Liver (tissue), 8 donors: ENCODE measurements at regions not wholly inside any gene's neighbourhood (a gene's known extent, or its start where the extent isn't known, plus 50 kb on each side); places are given as distances from the start of the nearest gene placed in this dataset.

ENCODE experiments used
- DNase-seq: peaks from one replicate; pipeline ENCODE4 v3.0.0-alpha.2; 2017; ENCODE audit warnings: low spot score
- H3K27ac ChIP-seq, 2 donors: one replicate each; pipeline ENCODE4 v1.7.0; 2013; ENCODE audit warnings: inconsistent platforms in 2 of 2, low read length in 2 of 2, control low read depth in 1 of 2, low read depth in 1 of 2, mild to moderate bottlenecking in 1 of 2
- H3K27me3 ChIP-seq, 4 donors: one replicate each; pipeline versions ENCODE4 v1.6.1 to v1.7.0; 2013; ENCODE audit warnings: low read length in 3 of 4, inconsistent platforms in 1 of 4, mild to moderate bottlenecking in 1 of 4, moderate library complexity in 1 of 4; ENCODE audit not compliant: control insufficient read depth in 4 of 4, insufficient read depth in 4 of 4
- H3K36me3 ChIP-seq, 4 donors: one replicate each; pipeline versions ENCODE4 v1.6.1 to v1.7.0; 2013; ENCODE audit warnings: low read length in 3 of 4, mild to moderate bottlenecking in 3 of 4, low read depth in 1 of 4, moderate library complexity in 1 of 4; ENCODE audit not compliant: control insufficient read depth in 4 of 4, insufficient read depth in 3 of 4
- H3K4me1 ChIP-seq, 4 donors: one replicate each; pipeline versions ENCODE4 v1.6.1 to v1.7.0; 2013; ENCODE audit warnings: low read length in 3 of 4, mild to moderate bottlenecking in 3 of 4, moderate library complexity in 1 of 4; ENCODE audit not compliant: control insufficient read depth in 4 of 4, insufficient read depth in 4 of 4
- H3K4me3 ChIP-seq, 3 donors: one replicate each; pipeline versions ENCODE4 v1.6.1 to v1.7.0; 2013; ENCODE audit warnings: low read length in 3 of 3, control low read depth in 1 of 3, low read depth in 1 of 3, mild to moderate bottlenecking in 1 of 3
- H3K9ac ChIP-seq, 2 donors: one replicate each; pipeline ENCODE4 v1.7.0; 2013; ENCODE audit warnings: low read length in 2 of 2, mild to moderate bottlenecking in 2 of 2, moderate library complexity in 2 of 2, control low read depth in 1 of 2, low read depth in 1 of 2
- H3K9me3 ChIP-seq, 4 donors: one replicate each; pipeline versions ENCODE4 v1.6.1 to v1.7.0; 2013; ENCODE audit warnings: low read length in 3 of 4; ENCODE audit not compliant: control insufficient read depth in 4 of 4
- EGR1 ChIP-seq, 2 donors: IDR thresholded peaks; 2 replicates each; pipeline ENCODE4 v1.6.1; 2016 to 2018; ENCODE audit warnings: antibody characterized with exemption in 2 of 2, low read depth in 2 of 2
- FOXA1 ChIP-seq: IDR thresholded peaks from 2 replicates; pipeline ENCODE4 v1.6.1; 2016; ENCODE audit warnings: antibody characterized with exemption
- FOXA2 ChIP-seq: IDR thresholded peaks from 2 replicates; pipeline ENCODE4 v1.6.1; 2016; ENCODE audit warnings: antibody characterized with exemption
- GABPA ChIP-seq, 2 donors: IDR thresholded peaks in 1 of 2; conservative IDR thresholded peaks in 1 of 2; 2 replicates each; pipeline ENCODE4 v1.6.1; 2016; ENCODE audit warnings: antibody characterized with exemption in 2 of 2, mild to moderate bottlenecking in 1 of 2, moderate library complexity in 1 of 2
- HNF4A ChIP-seq, 2 donors: conservative IDR thresholded peaks; 2 replicates each; pipeline ENCODE4 v1.6.1; 2016; ENCODE audit warnings: antibody characterized with exemption in 2 of 2, mild to moderate bottlenecking in 2 of 2
- HNF4G ChIP-seq: IDR thresholded peaks from 2 replicates; pipeline ENCODE4 v1.6.1; 2016; ENCODE audit warnings: antibody characterized with exemption
- JUND ChIP-seq, 2 donors: IDR thresholded peaks; 2 replicates each; pipeline ENCODE4 v1.6.1; 2016; ENCODE audit warnings: antibody characterized with exemption in 2 of 2
- NR2F2 ChIP-seq: IDR thresholded peaks from 2 replicates; pipeline ENCODE4 v1.6.1; 2016; ENCODE audit warnings: antibody characterized with exemption
- RAD21 ChIP-seq, 2 donors: IDR thresholded peaks; 2 replicates each; pipeline ENCODE4 v1.6.1; 2016; ENCODE audit warnings: antibody characterized with exemption in 2 of 2, mild to moderate bottlenecking in 2 of 2
- RXRA ChIP-seq, 2 donors: IDR thresholded peaks; 2 replicates each; pipeline ENCODE4 v1.6.1; 2017 to 2018; ENCODE audit warnings: antibody characterized with exemption in 2 of 2, mild to moderate bottlenecking in 1 of 2
- SP1 ChIP-seq: IDR thresholded peaks from 2 replicates; pipeline ENCODE4 v1.6.1; 2018; ENCODE audit warnings: antibody characterized with exemption, mild to moderate bottlenecking
- TAF1 ChIP-seq: conservative IDR thresholded peaks from 2 replicates; pipeline ENCODE4 v1.6.1; 2016; ENCODE audit warnings: antibody characterized with exemption, mild to moderate bottlenecking
- YY1 ChIP-seq: IDR thresholded peaks from 2 replicates; pipeline ENCODE4 v1.6.1; 2016; ENCODE audit warnings: antibody characterized with exemption, mild to moderate bottlenecking
- WGBS: extraction: QIAGEN DNeasy Blood & Tissue Kit; methylation state at CpG from one replicate; pipeline ENCODE4 v1.1.7; 2013; 5-methylcytosine and 5-hydroxymethylcytosine counted together
- TF ChIP-seq, protein P1 (sequence below): fragments of 150-350 bp; IDR thresholded peaks from 2 replicates; pipeline ENCODE4 v1.5.1; 2017; ENCODE audit warnings: improper control_type of control experiment, low read depth, low read length; ENCODE audit not compliant: missing input control
- TF ChIP-seq, protein P2 (sequence below): IDR thresholded peaks from 2 replicates; pipeline ENCODE4 v1.6.1; 2016; ENCODE audit warnings: antibody characterized with exemption
- TF ChIP-seq, protein P3 (sequence below): IDR thresholded peaks from 2 replicates; pipeline ENCODE4 v1.6.1; 2016; ENCODE audit warnings: antibody characterized with exemption, mild to moderate bottlenecking
- TF ChIP-seq, protein P4 (sequence below): IDR thresholded peaks from 2 replicates; pipeline ENCODE4 v1.6.1; 2016; ENCODE audit warnings: antibody characterized with exemption
- TF ChIP-seq, protein P5 (sequence below): IDR thresholded peaks from 2 replicates; pipeline ENCODE4 v1.6.1; 2016; ENCODE audit warnings: antibody characterized with exemption
- donor health status: healthy.
- donor health status: healthy.
- donor health status: healthy.
- donor health status: healthy.
- donor health status: healthy.

DNA sequence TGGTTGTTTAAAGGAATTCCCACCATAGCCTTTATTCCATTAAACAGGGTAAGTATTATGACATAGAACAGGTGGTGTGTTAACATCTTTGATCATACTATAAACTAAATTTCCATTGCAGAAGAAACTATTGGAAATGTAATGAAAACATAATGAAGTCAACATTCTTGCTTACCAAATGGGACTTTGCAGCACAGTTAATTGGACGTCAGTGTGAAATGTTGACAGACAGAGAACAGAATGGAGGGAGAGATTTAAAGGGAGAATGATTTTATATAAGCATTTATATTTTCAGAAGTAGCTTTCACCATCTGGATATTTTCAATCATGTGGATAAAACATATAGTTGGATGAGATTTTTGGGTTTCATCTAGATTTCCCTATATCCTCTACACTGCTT is 311.3 kb downstream of the TUSC1 start:
- no peak overlapping the region for H3K27ac ChIP-seq
- 62% methylated on average over 1 of the region's 1 CpG for WGBS
- TF ChIP-seq, protein P1, sequence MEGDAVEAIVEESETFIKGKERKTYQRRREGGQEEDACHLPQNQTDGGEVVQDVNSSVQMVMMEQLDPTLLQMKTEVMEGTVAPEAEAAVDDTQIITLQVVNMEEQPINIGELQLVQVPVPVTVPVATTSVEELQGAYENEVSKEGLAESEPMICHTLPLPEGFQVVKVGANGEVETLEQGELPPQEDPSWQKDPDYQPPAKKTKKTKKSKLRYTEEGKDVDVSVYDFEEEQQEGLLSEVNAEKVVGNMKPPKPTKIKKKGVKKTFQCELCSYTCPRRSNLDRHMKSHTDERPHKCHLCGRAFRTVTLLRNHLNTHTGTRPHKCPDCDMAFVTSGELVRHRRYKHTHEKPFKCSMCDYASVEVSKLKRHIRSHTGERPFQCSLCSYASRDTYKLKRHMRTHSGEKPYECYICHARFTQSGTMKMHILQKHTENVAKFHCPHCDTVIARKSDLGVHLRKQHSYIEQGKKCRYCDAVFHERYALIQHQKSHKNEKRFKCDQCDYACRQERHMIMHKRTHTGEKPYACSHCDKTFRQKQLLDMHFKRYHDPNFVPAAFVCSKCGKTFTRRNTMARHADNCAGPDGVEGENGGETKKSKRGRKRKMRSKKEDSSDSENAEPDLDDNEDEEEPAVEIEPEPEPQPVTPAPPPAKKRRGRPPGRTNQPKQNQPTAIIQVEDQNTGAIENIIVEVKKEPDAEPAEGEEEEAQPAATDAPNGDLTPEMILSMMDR: no peak
- TF ChIP-seq, protein P2, sequence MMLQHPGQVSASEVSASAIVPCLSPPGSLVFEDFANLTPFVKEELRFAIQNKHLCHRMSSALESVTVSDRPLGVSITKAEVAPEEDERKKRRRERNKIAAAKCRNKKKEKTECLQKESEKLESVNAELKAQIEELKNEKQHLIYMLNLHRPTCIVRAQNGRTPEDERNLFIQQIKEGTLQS: no peak
- TF ChIP-seq, protein P3, sequence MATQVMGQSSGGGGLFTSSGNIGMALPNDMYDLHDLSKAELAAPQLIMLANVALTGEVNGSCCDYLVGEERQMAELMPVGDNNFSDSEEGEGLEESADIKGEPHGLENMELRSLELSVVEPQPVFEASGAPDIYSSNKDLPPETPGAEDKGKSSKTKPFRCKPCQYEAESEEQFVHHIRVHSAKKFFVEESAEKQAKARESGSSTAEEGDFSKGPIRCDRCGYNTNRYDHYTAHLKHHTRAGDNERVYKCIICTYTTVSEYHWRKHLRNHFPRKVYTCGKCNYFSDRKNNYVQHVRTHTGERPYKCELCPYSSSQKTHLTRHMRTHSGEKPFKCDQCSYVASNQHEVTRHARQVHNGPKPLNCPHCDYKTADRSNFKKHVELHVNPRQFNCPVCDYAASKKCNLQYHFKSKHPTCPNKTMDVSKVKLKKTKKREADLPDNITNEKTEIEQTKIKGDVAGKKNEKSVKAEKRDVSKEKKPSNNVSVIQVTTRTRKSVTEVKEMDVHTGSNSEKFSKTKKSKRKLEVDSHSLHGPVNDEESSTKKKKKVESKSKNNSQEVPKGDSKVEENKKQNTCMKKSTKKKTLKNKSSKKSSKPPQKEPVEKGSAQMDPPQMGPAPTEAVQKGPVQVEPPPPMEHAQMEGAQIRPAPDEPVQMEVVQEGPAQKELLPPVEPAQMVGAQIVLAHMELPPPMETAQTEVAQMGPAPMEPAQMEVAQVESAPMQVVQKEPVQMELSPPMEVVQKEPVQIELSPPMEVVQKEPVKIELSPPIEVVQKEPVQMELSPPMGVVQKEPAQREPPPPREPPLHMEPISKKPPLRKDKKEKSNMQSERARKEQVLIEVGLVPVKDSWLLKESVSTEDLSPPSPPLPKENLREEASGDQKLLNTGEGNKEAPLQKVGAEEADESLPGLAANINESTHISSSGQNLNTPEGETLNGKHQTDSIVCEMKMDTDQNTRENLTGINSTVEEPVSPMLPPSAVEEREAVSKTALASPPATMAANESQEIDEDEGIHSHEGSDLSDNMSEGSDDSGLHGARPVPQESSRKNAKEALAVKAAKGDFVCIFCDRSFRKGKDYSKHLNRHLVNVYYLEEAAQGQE: no peak
- TF ChIP-seq, protein P4, sequence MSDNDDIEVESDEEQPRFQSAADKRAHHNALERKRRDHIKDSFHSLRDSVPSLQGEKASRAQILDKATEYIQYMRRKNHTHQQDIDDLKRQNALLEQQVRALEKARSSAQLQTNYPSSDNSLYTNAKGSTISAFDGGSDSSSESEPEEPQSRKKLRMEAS: no peak
- TF ChIP-seq, protein P5, sequence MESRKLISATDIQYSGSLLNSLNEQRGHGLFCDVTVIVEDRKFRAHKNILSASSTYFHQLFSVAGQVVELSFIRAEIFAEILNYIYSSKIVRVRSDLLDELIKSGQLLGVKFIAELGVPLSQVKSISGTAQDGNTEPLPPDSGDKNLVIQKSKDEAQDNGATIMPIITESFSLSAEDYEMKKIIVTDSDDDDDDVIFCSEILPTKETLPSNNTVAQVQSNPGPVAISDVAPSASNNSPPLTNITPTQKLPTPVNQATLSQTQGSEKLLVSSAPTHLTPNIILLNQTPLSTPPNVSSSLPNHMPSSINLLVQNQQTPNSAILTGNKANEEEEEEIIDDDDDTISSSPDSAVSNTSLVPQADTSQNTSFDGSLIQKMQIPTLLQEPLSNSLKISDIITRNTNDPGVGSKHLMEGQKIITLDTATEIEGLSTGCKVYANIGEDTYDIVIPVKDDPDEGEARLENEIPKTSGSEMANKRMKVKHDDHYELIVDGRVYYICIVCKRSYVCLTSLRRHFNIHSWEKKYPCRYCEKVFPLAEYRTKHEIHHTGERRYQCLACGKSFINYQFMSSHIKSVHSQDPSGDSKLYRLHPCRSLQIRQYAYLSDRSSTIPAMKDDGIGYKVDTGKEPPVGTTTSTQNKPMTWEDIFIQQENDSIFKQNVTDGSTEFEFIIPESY: no peak
- TF ChIP-seq GABPA (IDR thresholded peaks at IDR 0.05 in 1 of 2, conservative IDR thresholded peaks at IDR 0.05 in 1 of 2) (no peak), EGR1 (IDR thresholded peaks at IDR 0.05; ENCODE audit: low read depth in 2 of 2) (no peak), JUND (IDR thresholded peaks at IDR 0.05) (no peak), FOXA2 (no peak), NR2F2 (no peak), HNF4A (conservative IDR thresholded peaks at IDR 0.05) (no peak), RXRA (IDR thresholded peaks at IDR 0.05) (no peak), HNF4G (no peak), YY1 (no peak), TAF1 (no peak), SP1 (no peak), RAD21 (IDR thresholded peaks at IDR 0.05) (no peak), FOXA1 (no peak)

More for the DNA sequence above, 311.3 kb downstream of the TUSC1 start:
- no peaks in the 10 kb centered on the region for H3K4me1 ChIP-seq
- no peaks in the 10 kb centered on the region for H3K36me3 ChIP-seq
- no peak overlapping the region for H3K4me3 ChIP-seq
- DNase-seq: no peak
- no peak overlapping the region for H3K9ac ChIP-seq
- H3K27me3 ChIP-seq: peaks cover 0 to 3% (median 0%) of the 10 kb centered on the region in 4 donors
- H3K9me3 ChIP-seq: no peaks in the 10 kb centered on the region
